ENCODE measurements at regions not wholly inside any gene's neighbourhood (a gene's known extent, or its start where the extent isn't known, plus 50 kb on each side); places are given as distances from the start of the nearest gene placed in this dataset.

- ChIA-PET CTCF (ENCODE audit: partially characterized antibody) (interaction anchor here (0.6 to 1.1 kb wide), 3 partner anchors 12 to 223 kb away, joined by 3 to 5 read pairs (median 3); no protein-coding TSS in a partner anchor), POLR2A (ENCODE audit: partially characterized antibody) (no interaction called here)
- no peak overlapping the region for H4K5ac ChIP-seq (ENCODE audit: insufficient read length, low read depth, low read length)
- no peak overlapping the region for H3K27ac ChIP-seq (ENCODE audit: low read depth, low read length)
- no peak overlapping the region for H2BK15ac ChIP-seq (ENCODE audit: low read length)
- H2BK20ac ChIP-seq (ENCODE audit: low read length): no peak overlapping the region
- H3K18ac ChIP-seq (ENCODE audit: extremely low read depth, low read length): no peak overlapping the region
- no peak overlapping the region for H3K4me3 ChIP-seq (ENCODE audit: extremely low read depth in 1 of 4, insufficient read depth in 2 of 4, low read depth in 3 of 4, low read length in 4 of 4)
- H3K79me2 ChIP-seq (ENCODE audit: control insufficient read depth in 1 of 2, insufficient read depth in 2 of 2, low read length in 2 of 2): no peaks in the 10 kb centered on the region
- H4K91ac ChIP-seq (replicated peaks; ENCODE audit: insufficient read length, low read length): no peak overlapping the region
- no peaks in the 10 kb centered on the region for H3K79me1 ChIP-seq (ENCODE audit: low read depth, low read length)
- DNase-seq (ENCODE audit: low read depth in 1 of 2, low spot score in 2 of 2) (no peak), FAIRE-seq (no peak)
- peaks cover 0 to 1% (median 0%) of the 10 kb centered on the region in 4 experiments; a peak in 1 of 7 replicates for H3K4me1 ChIP-seq (replicated peaks in 1 of 4; ENCODE audit: control insufficient read depth in 3 of 4, insufficient read depth in 4 of 4, low read length in 3 of 4)
- H2AK5ac ChIP-seq (ENCODE audit: low read depth, low read length): no peak overlapping the region
- H3K9ac ChIP-seq (replicated peaks in 1 of 4; ENCODE audit: extremely low read depth in 1 of 4, low read depth in 3 of 4, low read length in 3 of 4): no peak overlapping the region
- no peak overlapping the region for H3K4me2 ChIP-seq (ENCODE audit: insufficient read depth in 1 of 2, low read depth in 2 of 2, low read length in 2 of 2)
- H2BK12ac ChIP-seq (ENCODE audit: low read depth, low read length): no peak overlapping the region
- 79% methylated on average over 1 of the region's 1 CpG; no CpG with 5 or more reads in 1 of the 2 experiments for WGBS, 2 experiments (ENCODE audit: extremely low coverage in 1 of 2, insufficient coverage in 1 of 2, insufficient read length in 1 of 2, insufficient replicate concordance in 2 of 2, low coverage in 1 of 2, low lambda C conversion rate in 2 of 2, missing lambda C conversion rate in 1 of 2)
- no peaks in the 10 kb centered on the region for H3K27me3 ChIP-seq (replicated peaks in 1 of 4; ENCODE audit: control insufficient read depth in 3 of 4, extremely low read depth in 1 of 4, insufficient read depth in 3 of 4, low read length in 3 of 4)
- no peaks in the 10 kb centered on the region for H4K20me1 ChIP-seq (replicated peaks in 1 of 2; ENCODE audit: control insufficient read depth in 1 of 2, insufficient read depth in 2 of 2, low read length in 2 of 2)
- no peak overlapping the region for H3K56ac ChIP-seq (replicated peaks; ENCODE audit: insufficient read length, low read depth, low read length)
- H3K36me3 ChIP-seq (ENCODE audit: control insufficient read depth in 2 of 4, insufficient read depth in 4 of 4, low read length in 3 of 4): no peaks in the 10 kb centered on the region
- no peak overlapping the region for H2BK120ac ChIP-seq (replicated peaks; ENCODE audit: low read depth, low read length)
- H3K4ac ChIP-seq (replicated peaks; ENCODE audit: insufficient read length, low read depth, low read length): no peak overlapping the region
- H3K23ac ChIP-seq (ENCODE audit: insufficient read length): no peak overlapping the region
- no peak overlapping the region for H2BK5ac ChIP-seq (ENCODE audit: low read depth, low read length)
- H3K14ac ChIP-seq (ENCODE audit: insufficient read length): no peak overlapping the region
- H2AFZ ChIP-seq (ENCODE audit: low read length): peak overlapping the region; percentile 33; the same call in 1 of the 2 replicates
- no peak overlapping the region for H4K8ac ChIP-seq (ENCODE audit: extremely low read depth, insufficient read depth, low read length)
- no peaks in the 10 kb centered on the region; the same call in 1 of the 2 replicates for H3K23me2 ChIP-seq (ENCODE audit: low read depth, low read length)
- no peaks in the 10 kb centered on the region for H3K9me3 ChIP-seq (ENCODE audit: insufficient read depth in 2 of 2, low read depth in 1 of 2, low read length in 1 of 2)
- TF ChIP-seq SUZ12 (IDR thresholded peaks at IDR 0.05; ENCODE audit: low read length) (no peak), HDAC2 (IDR thresholded peaks at IDR 0.05; ENCODE audit: borderline replicate concordance in 1 of 2, low read depth in 2 of 2, low read length in 2 of 2) (no peak), PHF8 (conservative IDR thresholded peaks at IDR 0.05; ENCODE audit: low read depth, low read length) (no peak), SIN3A (conservative IDR thresholded peaks at IDR 0.05 in 1 of 2, IDR thresholded peaks at IDR 0.05 in 1 of 2; ENCODE audit: low read depth in 1 of 2, low read length in 2 of 2) (no peak), RFX5 (IDR thresholded peaks at IDR 0.05; ENCODE audit: borderline replicate concordance, low read depth, low read length) (no peak), ZNF274 (IDR thresholded peaks at IDR 0.05; ENCODE audit: borderline replicate concordance, extremely low read depth, low read length) (no peak), TEAD4 (IDR thresholded peaks at IDR 0.05; ENCODE audit: low read depth, low read length) (no peak), POLR2A (IDR thresholded peaks at IDR 0.05; ENCODE audit: control extremely low read depth in 1 of 2, low read depth in 2 of 2, low read length in 2 of 2) (no peak), RXRA (IDR thresholded peaks at IDR 0.05; ENCODE audit: insufficient read depth, low read depth, low read length) (no peak), CREB1 (IDR thresholded peaks at IDR 0.05) (no peak), KDM4A (IDR thresholded peaks at IDR 0.05; ENCODE audit: low read depth, low read length, severe bottlenecking) (no peak), CEBPB (IDR thresholded peaks at IDR 0.05; ENCODE audit: low read depth, low read length) (no peak), TCF12 (IDR thresholded peaks at IDR 0.05; ENCODE audit: low read depth, low read length) (no peak)
- TF ChIP-seq, protein P1, sequence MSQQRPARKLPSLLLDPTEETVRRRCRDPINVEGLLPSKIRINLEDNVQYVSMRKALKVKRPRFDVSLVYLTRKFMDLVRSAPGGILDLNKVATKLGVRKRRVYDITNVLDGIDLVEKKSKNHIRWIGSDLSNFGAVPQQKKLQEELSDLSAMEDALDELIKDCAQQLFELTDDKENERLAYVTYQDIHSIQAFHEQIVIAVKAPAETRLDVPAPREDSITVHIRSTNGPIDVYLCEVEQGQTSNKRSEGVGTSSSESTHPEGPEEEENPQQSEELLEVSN (IDR thresholded peaks at IDR 0.05): no peak
Measured at GRCh38 chr2:215782295-215782694, 231.1 kb downstream of the MREG start.

Measured in H1 (cell line).